T-helper 9 cell (primary cell): ENCODE measurements at regions not wholly inside any gene's neighbourhood (a gene's known extent, or its start where the extent isn't known, plus 50 kb on each side); places are given as distances from the start of the nearest gene placed in this dataset.

Source experiments
- DNase-seq: peaks from one replicate; pipeline ENCODE4 v3.0.0-alpha.2; 2020

DNA sequence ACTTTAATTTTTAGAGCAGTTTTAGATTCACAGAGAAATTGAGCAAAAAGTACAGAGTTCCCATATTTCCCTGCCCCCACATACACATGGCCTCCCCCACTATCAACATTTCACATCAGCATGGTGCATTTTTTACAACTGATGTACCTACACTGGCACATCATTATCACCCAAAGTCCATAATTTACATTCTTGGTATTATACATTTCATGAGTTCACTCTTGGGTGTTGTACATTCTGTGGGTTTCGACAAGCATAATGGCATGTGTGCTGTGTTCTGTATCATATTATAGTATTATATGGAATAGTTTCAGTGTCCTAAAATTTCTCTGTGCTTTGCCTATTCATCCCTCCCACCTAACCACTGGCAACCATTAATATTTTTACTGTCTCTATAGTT lies 419.8 kb upstream of the THBS1 start:
- DNase-seq = no peak

DNA sequence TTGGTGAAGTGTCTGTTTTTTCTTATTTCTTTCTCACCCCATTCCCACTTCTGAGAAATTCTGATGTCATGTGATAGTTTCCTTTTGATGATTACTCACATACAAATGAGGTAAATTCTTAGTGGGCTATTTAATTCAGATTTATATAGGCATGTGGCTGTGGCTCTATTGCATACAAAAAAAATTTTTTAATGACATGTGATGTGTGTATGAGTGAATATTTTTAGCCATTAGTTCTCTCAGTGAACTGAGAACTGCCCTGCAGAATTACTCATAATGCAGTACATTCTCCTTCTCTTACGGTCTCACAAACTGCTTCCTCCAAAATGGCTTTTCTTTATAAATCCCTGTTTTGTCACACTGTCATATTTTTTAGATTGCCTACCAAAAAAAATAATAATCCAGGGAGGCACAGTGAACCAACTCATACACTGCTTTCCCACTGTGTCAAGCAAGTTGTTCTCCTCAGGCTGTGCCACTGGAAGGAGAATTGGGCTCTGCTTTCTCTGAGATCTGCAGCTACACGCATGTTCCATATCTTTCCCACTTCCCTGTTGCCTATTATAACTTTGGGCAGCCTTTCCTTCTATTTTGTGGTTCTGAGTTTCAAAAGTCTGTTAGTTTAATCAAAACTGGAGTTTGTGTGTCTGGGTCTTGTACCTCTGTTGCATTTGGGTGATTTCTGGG lies 415.7 kb upstream of the THBS1 start:
- DNase-seq = no peak

DNA sequence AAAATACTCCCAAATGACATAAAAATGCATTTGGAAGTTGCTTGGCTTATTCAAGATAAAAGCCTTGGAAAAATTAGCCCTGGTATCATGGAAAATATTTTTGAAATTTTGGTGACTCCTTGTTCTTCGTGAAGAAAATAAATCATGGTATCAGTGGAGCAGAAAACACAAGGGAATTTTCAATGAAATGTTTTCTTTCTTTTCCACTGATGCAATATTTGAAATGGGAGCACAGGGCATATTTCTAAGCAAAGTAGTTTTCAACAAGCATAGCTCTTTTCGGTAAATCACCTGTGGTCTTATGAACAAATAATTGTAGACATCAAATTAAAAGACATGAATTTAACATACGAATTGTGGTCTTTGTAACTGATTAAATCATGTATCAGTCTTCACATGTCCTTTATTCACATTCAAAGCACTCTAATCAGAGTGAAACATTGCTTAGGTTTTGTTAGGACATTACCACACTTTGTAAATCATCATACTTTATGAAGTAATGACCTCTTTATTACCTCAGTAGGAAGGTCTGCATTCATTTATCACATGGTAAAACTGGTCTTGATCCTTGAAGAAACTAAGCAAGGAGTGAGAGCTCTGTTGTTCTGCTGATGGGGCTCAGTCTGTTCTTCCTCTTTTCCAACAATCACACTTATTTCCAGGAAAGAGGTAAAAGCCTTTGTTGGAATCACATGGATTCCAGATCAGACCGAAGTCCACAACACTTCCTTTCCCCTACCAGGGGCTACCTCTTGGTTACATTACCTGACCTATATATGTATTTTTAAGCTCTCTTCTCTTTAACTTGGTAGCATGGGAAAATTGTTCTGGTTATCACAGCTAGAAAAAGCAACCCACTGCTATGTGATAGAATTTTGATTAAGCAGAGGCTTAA lies 413.5 kb upstream of the THBS1 start:
- DNase-seq = no peak

DNA sequence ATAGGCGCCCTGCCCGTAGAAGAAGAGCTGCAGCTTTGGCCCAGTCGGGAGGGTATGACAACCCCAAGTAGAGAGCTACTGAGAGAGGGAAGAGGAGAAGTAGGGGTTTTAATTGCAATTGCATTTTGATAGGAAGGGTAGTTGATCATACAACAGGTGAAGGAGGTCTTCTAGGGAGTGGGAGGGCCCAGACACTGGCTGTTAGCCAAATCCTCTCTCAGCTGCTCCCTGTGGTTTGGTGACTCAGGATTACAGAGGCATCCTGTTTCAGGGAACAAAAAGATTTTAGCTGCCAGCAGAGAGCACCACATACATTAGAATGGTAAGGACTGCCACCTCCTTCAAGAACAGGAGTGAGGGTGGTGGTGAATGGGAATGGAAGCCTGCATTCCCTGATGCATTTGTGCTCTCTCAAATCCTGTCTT lies 408.9 kb upstream of the THBS1 start:
- DNase-seq = no peak

DNA sequence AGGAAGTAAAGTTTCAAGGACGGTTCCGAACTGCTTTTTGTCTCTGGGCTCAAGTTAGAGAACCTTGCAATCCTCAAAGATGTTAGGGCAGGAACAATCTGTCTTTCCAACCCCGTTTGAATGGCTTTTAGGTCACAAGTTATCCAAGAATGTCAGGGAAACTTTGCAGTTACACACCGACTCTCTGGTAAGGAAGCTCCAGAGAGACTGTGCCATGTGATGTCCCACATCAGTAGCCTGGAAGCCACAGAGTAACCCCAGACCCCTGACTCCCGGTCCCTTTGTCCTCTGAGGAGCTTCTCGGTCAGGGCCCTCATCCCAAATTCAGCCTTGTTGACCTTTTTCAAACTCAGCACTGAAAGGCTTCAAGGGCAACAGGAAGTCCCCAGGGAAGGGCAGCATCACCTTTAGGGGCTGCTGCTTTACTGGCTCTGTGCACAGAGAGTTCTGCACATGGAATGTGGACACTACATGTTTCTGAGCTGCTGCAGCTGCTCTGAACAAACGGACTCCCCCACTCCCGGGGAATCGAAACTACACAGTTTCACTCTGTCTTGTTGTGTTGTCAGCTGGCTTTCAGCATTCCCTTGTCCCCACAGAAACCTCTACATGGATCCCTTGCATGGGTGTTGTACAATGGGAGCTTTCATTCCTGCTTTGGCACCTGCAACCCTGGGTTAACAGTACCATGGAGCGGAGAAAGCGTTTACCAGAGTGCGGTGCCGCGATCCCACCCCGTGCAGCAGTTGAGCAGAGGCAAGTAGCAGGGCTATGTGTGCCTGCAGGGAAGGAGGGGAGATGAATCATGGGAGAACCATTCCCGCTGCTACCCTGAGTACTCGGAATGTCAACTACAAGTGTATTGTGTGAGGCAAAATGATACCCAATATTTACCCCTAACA lies 408.2 kb upstream of the THBS1 start:
- DNase-seq = no peak

DNA sequence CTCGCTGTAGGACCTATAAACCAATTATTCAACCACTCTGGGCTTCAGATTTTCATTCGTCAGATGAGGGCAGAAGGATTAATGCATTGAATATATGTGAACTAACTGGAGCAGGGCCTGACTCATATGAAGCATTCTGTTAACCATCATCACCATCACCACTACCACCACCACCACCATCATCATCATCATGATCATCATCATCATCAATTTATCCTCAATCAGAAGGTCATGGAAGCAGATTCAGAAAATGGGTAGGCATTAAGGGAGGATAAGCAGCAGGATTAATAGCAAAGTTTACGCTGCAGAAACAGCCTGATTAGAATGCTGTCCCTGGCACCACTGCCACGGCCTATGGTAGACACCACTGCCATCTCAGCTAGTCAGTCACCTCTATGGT lies 407.5 kb upstream of the THBS1 start:
- DNase-seq = no peak

DNA sequence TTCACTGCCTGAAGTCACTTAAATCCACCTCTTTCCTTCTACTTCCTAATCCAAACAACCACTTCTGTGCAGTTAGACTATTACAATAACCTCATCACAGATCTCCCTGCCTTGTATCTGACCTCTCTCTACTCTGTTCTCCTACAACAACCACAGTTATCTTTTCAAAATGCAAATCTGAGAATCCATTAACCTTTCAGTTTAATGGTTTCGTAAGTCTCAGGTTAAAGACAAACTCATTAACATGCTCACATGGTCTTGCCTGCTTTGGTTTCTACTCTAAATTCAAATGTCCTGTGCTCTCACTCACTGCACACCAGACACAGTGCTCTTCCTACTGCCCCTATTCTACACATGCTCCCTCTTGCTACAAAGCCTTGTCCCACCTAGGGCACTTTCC lies 406.5 kb upstream of the THBS1 start:
- DNase-seq = no peak

DNA sequence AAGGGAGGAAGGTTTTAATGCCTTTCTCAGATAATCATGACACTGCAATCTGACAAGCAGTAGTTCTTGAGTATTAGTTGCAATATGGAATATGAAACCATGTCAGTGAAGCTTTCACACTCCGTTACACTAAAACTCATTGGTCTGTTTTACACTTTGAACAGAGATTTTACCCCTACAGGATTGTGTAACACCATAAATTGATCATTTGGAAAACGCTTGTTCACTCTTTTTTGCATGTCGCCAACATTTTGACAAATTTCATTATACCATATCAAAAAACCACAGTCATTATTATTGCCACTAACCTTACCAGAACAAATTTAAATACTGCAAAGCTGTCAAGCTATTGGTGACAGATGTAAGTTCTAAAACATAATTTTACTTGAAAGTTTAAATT lies 404.8 kb upstream of the THBS1 start:
- no peak for DNase-seq

DNA sequence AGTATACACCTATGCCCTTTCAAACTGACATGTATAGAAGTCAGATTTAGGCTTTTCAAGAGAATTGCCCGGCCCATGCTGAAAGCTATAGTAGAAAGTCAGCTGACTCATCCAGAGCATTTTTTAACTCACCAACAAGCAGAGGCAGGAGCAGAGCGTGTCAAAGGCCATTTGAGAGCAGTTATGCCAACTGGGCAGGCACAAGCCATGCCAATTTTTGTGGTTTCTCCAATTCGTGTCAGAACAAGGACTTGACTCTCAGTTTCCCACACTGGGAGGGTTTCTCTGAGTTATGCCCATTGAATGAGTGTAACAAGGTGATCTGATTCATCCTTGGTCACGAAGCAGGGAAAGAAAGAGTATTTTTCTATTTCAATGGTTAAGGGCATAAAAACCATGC lies 403.3 kb upstream of the THBS1 start:
- DNase-seq = no peak

DNA sequence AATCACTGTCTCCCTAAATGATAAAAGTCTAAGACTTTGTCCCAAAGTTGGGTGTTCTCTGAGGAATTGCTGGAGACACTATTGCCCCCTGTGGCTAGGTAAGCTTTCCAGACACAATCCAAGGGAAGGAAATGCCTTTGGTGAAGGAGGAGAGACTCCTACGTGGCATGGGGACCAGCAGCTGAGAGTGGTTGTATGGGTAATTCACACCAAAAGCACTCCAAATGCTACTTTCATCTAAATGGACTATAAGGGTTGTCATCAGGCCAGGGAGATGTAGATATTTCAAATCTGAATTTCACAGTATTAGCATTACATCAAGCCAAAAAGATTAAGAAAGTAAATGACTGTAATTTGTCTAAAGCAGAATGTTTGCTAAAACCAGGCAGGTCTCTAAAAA lies 400.8 kb upstream of the THBS1 start:
- DNase-seq = no peak

DNA sequence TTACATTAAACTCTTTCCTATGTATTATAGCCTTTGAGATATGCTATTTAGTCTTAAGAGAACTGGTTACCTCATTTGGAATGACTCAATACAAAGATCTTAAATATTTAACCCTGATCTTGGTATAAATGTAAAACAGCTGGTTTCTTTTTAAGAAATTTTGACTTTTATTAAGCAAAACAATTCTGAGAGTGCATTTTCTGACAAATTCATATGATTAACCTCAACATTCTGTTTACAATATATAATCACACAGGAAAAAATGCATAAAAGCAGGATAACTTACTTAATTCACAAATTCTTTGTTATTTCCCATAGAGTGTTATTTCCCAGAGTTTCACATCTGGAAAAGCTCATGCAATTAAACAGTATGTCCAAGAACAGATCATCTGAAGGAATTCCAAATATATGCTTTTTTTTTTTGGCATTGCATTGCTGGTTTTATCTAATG lies 400.4 kb upstream of the THBS1 start:
- no peak for DNase-seq

DNA sequence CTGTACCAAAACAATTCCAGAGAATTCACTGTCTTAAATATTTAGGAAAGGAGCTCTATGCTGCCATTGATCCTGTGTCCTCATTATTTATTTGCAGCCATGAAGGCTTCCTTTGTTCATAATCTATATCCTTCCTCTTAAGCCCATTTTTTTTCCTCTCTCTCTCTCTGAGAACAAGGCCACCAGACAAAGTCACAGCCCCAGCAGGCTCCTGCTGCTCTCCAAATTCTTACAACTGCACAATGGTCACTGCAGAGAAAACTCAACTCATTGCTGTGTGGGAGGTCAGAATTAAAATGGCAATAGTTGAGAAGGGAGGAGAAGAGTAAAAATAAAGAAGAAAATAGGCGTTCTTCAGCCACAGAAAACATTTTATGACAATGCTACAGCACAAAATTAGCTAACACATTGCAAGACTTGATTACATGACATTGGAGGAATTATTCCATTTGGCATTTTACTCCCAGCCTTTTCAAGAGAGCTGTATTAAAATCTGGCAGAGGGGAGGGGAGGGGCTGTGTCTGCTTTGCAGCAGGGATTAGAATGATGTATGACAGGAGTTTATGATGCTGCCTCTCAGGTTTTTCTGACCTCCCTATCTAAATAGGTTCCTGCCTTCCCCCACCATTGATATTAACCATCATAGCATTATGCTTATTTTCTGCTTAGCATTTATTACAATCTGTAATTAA lies 399.7 kb upstream of the THBS1 start:
- no peak for DNase-seq

DNA sequence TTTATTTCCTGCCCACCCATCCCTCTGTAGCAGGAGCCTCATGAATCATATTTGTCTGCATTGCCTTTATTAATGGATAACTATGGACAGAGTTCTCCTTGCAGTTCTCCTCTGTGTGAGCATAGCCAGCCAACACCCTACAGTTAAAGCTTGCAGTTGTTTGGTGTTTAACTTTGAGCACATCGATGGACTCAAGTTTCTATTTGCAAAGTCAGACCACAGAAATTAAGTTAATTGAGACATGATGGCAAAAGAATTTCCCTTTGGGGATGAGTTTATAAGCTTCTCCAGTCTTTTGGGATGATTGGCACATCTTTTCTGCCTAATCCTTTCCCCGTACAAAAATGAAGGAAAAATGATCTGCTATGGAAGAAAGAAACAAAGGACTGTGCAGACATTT lies 398.9 kb upstream of the THBS1 start:
- DNase-seq = no peak

DNA sequence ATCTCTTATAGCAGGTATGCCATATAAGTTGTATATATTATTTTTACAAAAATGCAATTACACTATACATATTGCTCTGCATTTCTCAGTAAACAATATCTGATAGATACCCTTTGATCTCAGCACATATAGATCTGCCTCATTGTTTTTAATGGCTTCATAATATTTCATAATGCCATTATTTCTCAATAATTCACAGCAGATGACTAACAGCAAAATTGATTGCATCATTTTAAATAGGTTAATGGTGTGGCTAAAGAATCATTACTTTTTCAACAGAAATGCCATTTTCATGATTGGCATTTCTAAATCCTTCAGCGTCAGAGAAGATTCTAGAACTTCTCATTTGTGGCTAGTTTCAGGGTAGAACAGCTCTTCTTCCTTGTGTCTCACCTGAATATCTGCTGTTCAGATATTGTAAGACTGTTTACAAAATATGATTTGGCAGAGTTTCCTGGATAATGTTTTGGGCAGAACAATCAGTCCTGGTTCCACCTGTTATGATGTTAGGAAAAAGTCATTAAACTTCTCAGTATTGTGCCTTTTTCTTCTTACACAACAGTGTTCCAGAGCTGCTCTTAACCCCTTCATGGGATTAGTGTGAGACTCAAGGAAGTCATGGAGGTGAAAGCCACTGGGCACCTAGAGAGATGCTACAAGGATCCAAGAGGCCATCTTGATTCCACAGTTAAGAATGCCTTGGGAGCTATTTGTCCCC lies 397.6 kb upstream of the THBS1 start:
- no peak for DNase-seq

DNA sequence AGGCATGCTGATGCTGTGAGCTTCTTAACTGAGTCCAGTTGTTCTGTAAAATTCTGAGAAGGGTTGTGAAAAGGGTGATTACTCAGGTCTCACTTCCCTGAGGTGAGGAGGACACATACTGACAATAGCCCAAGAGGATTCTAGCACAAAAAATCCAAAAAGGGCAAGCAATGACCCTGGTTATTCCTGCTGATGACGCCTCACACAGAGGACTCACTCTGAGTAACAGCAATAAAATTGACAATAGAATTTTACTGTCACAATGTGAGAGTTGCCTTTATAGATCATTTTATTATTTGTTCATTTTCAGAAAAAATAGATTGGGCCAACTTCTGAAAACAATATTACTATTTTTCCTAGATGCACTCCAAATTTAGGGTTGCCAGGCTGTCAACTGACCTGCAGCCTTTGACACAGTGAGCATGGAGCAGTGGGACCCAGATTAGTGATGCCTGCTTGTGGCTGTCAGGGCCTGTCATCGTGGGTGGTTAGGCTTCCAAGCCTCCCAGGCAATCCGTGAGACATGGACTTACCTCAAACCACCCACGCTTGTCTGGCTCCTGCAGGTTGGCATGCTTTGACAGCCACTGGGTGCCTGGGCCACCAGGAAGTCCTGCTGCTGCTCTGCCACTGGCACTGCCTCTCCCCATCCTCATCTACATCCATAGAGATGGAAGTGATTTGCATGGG lies 396.0 kb upstream of the THBS1 start:
- DNase-seq = no peak

DNA sequence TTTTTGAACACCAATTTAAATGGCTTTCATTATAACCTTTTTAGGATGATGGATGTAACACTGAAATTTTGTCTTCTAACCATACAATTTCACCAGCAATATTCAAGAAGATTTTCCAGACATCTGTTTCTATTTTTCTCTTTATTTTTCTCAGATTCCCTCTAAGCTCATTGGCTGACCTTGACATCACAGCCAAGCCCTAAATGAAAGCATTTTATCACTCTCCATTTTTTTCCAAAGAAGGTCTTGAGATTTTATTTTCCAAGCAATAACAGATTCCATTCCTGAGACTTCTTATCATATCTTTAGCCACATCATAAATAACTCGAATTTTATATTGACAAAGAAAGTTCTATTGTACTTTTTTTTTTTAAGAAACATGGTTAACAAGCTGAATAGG lies 392.6 kb upstream of the THBS1 start:
- DNase-seq = no peak

DNA sequence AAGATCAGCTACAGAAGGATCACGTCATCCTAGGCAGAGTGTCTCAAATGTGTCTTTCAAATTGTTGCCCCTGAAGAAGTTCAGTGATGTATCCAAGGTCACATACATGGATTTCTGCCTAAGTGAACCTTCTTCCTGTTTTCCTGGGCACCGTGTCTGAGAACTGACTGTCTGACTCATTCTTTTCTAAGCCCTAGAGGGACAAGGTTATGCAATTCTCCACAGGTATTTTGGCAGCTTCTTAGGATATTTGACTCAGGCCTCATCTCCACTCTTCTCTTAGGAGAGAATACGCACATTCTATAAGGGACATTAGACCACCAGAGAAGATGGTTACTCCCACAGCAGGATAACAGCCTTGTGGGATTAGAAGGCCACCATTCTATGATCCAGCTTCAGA lies 391.9 kb upstream of the THBS1 start:
- DNase-seq = no peak

DNA sequence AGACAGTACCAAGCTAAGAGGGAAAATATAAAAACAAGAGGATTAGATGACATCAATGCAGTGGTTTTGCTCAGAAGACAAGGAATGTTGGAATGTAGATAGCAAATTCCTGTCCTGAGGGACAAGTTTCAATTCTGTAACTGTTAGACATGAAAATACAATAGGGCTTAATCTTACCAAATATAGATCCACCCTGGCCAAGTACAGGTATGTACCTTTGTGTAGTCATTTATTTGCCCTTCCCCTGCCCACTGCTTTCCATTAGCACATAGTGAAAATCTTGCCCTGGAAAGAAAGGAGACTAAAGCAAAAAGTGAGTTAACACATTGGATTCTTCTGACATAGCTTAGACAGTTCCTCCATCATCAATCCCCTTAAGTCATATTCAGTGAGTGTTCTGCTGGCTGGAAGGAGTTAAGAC lies 389.0 kb upstream of the THBS1 start:
- no peak for DNase-seq

DNA sequence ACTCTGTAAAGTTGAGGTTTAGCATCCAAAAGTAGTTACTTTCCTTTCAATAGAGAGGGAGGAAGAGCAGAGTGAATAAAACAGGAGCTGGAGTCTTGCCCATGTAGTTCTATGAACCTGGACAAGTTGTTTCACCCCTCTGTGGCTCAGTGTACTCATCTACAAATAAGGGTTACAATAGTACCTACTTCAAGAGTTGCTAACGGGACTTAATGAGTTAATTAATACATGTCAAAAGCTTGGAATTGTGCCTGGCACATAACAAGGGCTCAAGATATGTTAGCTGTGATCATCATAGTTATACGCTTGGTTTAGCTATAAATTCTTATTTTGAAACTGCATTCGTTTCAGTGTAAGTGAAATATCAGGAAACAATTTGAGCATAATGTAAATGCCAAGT lies 388.5 kb upstream of the THBS1 start:
- DNase-seq = no peak

DNA sequence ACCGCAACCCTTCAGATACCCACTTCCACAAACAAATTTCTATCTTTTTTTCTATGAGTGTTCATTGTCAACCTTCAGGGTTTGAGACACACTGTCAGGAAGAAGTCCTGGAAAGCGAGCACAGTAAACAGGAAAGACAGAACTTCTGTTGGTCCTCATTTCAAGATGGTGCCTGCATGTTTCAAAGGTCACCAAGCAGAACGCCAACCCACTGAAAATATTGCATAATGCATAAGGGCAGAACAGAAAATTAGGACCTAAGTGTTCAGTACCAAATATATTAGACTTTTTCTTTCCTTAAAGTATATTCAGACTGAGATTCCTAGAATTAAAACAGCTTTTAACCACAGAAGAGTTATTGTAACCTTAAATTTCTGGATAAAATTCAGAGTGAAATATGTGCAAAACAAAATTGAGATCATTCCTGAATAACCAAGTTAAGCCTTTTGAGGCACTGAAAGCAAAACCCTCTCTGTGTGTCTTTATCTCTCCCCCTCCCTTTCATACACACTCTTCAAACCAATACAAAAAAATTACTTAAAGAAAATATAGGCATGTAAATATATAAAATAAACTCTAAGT lies 387.8 kb upstream of the THBS1 start:
- DNase-seq = no peak

DNA sequence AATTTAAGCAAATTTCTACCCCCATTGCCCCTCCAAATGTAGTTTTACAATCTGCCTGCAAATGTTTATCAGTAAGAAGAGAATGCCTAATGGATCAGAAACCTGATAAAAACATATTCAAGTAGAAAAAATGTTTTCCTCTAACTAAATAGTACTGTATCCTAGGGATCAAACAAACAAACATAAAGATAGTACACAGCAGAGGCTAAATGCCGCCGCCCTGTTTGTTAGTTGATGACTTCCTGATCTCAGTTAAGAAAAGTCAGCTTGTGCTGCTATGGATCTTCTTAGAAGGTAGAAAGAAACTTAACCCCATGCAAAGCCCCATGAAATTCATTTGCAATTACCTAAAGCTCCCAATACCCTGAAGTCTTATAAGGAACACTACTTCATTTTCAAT lies 387.3 kb upstream of the THBS1 start:
- DNase-seq = no peak
